ENCODE measurements at regions not wholly inside any gene's neighbourhood (a gene's known extent, or its start where the extent isn't known, plus 50 kb on each side); places are given as distances from the start of the nearest gene placed in this dataset.
A peak's percentile ranks its signal among the peaks of the same experiment; 100 is the strongest.

DNA sequence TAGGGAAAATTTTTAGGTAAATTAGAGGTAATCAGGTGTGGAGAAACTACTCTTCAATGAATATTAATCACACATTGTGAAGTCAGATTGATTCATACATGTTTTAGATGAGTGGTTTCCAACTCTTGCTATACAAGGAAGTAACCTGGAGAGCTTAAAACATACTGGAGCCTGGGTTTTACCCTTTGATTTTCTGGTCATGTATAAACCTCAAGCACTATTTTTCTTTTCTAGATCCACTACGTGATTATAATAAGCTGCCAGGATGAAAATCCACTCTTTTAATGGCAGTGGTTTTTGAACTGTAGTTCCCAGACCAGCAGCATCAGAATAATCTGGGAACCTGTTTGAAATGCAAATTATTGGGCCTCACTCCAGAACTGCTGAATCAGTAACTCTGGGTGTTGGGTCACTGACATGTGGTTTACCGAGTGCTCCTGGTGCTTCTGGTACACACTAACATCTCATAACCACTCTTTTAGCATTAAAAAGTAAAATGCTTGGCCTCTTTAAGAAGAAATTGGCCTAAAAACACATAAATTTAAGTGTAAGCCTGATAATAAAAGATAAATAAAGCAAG, 63.4 kb downstream of the DCAF12L1 start:
- peak; percentile 9 for DNase-seq (ENCODE audit: low read depth, low spot score)

DNA sequence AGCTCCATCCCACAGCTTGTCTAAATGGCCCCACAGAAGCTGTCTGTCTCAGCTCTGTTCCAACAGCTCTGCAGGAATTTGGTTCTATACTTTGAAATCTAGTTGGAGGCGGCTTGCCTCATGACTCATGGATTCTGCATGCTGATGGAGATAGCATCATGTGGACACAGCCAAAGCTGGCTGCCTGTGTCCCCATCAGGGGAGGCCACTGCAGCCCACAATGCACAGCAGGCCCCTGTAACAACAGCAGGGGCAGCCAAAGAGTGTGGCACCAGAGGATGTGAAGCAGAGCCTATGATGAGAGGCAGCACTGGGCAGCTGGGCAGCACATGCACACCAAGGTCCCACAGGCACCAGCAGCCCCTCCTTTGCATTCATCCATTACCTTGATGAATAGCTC, 67.2 kb downstream of the DCAF12L1 start:
- peak; percentile 30 for DNase-seq (ENCODE audit: low read depth, low spot score)

DNA sequence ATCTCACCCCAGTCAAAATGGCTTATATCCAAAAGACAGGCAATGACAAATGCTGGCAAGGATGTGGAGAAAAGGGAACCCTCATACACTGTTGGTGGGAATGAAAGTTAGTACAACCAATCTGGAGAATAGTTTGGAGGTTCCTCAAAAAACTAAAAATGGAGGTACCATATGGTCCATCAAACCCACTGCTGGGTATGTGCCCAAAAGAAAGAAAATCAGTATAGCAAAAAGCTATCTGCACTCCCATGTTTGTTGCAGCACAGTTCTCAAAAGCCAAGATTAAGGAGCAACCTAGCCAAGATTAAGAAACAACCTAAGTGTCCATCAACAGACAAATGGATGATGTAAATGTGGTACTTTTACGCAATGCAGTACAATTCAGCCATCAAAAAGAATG, 70.7 kb downstream of the DCAF12L1 start:
- no peak for DNase-seq (ENCODE audit: low read depth, low spot score)

DNA sequence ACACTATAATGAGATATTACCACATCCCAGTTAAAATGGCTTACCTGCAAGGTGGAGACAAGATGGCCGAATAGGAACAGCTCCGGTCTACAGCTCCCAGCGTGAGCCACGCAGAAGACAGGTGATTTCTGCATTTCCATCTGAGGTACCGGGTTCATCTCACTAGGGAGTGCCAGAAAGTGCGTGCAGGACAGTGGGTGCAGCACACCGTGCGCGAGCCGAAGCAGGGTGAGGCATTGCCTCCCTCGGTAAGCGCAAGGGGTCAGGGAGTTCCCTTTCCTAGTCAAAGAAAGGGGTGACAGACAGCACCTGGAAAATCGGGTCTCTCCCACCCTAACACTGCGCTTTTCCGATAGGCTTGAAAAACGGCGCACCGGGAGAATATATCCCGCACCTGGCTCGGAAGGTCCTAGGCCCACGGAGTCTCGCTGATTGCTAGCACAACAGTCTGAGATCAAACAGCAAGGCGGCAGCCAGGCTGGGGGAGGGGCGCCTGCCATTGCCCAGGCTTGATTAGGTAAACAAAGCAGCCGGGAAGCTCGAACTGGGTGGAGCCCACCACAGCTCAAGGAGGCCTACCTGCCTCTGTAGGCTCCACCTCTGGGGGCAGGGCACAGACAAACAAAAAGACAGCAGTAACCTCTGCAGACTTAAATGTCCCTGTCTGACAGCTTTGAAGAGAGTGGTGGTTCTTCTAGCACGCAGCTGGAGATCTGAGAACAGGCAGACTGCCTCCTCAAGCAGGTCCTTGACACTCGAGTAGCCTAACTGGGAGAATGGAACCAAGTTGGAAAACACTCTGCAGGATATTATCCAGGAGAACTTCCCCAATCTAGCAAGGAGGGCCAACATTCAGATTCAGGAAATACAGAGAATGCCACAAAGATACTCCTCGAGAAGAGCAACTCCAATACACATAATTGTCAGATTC, 92.5 kb downstream of the DCAF12L1 start:
- peak; percentile 80 for DNase-seq (ENCODE audit: low read depth, low spot score)

DNA sequence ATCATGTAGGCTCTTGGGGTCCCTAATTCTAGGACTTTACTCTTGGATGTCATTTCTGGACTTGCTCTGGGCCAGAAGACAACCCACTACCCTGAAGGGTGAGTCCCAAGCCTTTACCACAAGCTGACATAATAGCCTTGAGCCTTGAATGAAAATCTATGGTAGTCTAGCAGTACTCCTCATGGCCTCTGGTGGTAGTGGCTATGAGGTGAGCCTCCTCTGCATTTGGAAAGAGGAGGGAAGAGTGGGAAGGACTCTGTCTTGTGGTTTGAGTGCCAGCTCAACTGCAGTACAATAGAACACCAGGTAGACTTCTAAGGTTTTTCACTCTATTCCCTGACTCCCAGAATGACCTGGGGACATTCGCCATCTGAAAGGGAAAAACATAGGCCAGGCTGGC, 96.5 kb downstream of the DCAF12L1 start:
- DNase-seq (ENCODE audit: low read depth, low spot score), result peak; percentile 20

DNA sequence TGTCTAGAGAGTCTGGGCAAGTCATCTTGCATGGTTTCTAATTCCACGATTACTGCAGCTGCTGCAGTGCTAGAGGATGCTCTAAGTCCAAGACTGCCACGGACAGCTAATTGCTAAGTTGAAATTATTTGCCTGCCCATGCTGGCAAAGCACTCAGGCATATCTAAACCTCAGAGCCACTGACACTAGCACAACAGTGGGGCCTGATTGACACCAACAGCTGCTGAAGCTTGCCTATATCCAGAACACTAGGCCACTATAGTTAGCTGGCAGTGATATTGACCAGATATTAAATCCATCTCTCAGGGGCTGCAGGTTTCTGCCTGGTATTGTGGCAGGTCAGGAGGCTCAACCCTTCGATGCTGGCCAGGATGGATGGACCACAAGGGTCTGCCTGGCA, 103.9 kb downstream of the DCAF12L1 start:
- DNase-seq (ENCODE audit: low read depth, low spot score), result no peak
